NCI-H2227 treated with DMSO at 0.1 percent for 48 hours (cell line): ENCODE measurements at regions not wholly inside any gene's neighbourhood (a gene's known extent, or its start where the extent isn't known, plus 50 kb on each side); places are given as distances from the start of the nearest gene placed in this dataset.
A peak's percentile ranks its signal among the peaks of the same experiment; 100 is the strongest.
"Not testable (repeated sequence)": the region's sequence is repeated elsewhere in the genome, so short reads cannot be mapped to it uniquely, and the experiment has no call there.

ENCODE experiments used
- DNase-seq: peaks from one replicate; lab custom pipeline; 2025; lab: John Stamatoyannopoulos, UW

- DNase-seq = no peak
Measured at GRCh38 chr2:128660836-128661235, 342.2 kb upstream of the HS6ST1 start.

GRCh38 chr2:128661311-128661710, 342.6 kb upstream of the HS6ST1 start:
- DNase-seq = no peak

GRCh38 chr2:128662051-128662471, 343.4 kb upstream of the HS6ST1 start:
- DNase-seq = no peak

- DNase-seq = no peak
Measured at GRCh38 chr2:128663371-128664050, 344.8 kb upstream of the HS6ST1 start.

GRCh38 chr2:128664499-128664971, 345.9 kb upstream of the HS6ST1 start:
- no peak for DNase-seq

- DNase-seq = no peak
Measured at GRCh38 chr2:128665113-128665512, 346.4 kb upstream of the HS6ST1 start.

DNA sequence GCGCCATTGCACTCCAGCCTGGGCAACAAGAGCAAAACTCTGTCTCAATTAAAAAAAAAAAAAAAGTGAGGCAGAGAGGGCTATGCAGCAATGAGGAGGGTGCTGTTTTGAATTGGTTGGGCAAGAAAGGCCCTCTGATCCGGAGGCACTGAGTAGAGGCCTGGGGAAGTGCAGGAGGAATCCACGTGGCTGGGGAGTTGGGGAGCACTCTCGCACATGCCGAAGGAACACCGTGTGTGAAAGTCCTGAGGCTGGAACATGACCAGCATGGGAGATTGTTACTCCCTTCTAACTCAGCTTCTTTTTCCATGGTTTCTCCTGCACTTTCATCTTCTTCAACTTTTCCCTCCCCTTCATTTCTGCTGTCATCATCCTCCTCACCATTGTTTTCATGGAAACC, 347.9 kb upstream of the HS6ST1 start:
- DNase-seq = no peak

DNA sequence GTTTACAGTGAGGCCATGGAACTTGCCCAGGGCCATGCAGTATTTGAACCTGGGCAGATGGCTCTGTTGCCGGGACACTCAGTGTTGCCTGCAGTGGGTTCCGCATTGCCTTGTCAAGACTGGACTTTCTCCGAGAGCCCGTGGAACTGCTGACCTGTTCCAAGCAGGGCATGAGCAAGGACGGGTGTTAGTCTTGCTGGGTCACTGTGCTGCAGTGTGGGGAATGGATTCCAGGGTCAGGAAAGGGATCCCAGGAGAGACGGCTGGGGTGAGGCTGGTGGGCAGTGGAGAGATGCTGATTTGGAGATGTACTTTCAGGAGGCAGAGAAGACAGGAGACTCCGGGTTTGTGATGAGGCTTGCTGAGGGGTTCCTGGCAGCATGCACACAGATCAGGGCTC, 348.7 kb upstream of the HS6ST1 start:
- no peak for DNase-seq

DNA sequence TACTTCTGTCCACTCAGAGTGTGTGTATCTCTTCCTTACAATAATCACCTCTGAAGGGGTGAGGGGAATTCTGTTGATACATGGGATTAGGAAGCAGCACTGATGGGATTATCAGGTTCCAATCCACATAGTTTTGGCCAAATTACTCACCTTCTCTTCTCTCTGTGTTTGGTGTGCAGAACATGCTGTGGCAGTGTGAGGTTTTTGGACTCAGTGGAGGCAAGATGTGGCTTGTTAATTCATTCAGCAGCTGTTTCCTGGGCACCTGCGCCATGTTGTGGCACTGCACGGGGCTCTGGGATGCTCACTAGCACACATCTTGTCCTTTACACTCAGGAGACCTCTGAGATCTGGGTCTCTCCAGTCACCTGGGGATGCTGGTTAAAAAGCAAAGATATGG, 350.3 kb upstream of the HS6ST1 start:
- DNase-seq = no peak

- DNase-seq = no peak
Measured at GRCh38 chr2:128670066-128670465, 351.4 kb upstream of the HS6ST1 start.

- DNase-seq = not testable (repeated sequence)
Measured at GRCh38 chr2:128671981-128672757, 353.5 kb upstream of the HS6ST1 start.

DNA sequence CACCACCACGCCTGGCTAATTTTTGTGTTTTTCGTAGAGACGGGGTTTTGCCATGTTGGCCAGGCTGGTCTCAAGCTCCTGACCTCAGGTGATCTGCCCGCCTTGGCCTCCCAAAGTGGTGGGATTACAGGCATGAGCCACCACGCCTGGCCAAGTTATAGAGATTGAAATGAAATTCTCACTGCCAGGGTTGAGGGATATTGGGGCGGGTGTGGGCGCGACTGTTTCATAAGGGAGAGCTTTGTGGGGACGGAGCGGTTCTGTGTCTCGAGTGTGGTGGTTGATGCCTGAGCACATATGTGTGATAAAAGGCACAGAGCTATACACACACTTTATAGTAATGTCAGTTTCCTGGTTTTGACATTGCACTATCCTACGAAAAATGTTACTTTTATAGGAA, 361.0 kb upstream of the HS6ST1 start:
- DNase-seq = not testable (repeated sequence)

- no peak for DNase-seq
Measured at GRCh38 chr2:128681507-128681906, 362.8 kb upstream of the HS6ST1 start.

DNA sequence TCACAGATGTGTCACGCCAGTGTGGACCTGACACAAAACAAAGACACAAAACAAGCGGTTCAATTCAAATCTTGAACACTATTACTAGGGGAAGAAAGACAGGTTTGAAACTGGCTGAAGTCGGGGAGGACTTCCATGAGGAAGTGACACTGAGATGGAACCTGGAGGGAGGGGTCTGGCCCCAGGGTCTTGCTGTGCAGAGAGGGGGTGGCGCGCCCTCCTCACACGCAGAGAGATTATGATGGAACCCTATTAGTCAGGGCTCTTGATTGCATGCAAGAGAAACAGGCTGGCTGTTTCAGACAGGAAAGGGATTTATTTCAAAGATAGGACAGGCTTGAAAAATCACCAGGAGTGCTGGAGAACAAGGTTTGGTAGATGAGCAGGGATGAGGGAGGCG, 363.6 kb upstream of the HS6ST1 start:
- no peak for DNase-seq

DNA sequence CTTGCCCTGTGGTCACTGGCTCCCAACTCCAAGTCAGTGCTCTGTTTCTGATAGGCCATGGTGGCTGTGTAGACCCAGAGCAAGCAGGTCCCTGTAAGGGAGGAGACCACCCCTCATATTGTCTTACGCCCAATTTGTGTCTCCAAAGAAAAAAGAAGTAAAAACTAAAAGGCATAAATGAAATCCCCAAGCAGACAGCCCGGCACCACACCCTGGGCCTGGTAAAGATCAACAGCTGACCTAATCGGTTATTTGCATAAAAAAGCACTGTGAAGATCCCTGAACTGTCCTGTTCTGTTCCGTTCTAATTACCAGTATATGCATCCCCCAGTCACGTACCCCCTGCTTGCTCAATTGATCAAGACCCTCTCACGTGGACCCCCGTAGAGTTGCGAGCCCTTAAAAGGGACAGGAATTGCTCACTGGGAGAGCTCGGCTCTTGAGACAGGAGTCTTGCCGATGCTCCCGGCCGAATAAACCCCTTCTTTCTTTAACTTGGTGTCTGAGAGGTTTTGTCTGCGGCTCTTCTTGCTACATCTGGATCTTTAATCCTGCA, 364.1 kb upstream of the HS6ST1 start:
- DNase-seq = no peak

DNA sequence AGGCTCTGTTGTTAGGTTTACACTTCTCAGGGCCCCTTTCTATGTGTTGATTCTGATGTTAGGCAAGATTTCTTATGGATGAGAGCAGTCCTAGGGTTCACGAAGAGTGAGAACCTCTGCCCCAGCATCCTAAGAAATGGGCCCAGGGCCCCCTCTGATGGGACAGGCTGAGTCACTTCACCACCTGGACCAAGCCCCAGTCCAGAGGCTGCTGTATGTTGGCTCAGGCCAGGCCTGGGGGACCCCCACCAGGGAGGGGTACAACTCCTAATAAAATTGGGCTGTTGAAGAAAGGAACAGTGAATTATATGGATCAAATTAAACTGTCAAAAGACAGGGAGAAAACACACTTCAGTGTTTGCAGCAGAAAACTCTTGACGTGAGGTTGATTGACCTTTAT, 365.9 kb upstream of the HS6ST1 start:
- no peak for DNase-seq

DNA sequence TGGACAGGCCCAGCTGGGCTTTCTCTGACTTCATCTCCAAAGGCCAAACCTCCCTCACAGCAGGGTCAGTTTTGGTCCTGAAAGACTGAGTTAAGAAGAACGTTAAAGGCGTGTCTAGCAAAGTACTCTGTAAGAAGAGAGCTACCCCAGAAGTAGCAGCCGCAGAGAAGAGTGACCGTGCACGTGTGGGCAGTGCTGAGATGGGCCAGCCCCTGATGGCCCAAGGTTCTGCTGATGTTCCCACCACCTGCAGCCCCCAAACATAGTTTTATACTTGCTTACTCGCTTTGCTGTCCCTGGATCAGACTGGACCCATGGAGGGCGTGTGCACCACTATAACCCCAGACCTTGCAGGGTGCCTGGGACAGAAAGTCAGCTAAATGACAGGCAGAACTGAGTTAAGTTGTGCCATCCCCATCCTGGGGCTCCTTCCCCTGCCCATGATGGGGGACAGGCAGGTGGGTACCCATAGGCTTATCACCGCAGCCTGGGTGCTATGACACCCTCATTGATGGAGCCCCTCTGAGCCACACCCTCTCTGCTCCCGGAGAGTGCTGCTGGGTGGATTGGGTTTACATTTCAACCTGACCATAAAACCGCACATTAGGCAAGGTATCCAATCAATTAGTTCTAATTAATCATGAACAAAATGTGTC, 367.3 kb upstream of the HS6ST1 start:
- DNase-seq = no peak

DNA sequence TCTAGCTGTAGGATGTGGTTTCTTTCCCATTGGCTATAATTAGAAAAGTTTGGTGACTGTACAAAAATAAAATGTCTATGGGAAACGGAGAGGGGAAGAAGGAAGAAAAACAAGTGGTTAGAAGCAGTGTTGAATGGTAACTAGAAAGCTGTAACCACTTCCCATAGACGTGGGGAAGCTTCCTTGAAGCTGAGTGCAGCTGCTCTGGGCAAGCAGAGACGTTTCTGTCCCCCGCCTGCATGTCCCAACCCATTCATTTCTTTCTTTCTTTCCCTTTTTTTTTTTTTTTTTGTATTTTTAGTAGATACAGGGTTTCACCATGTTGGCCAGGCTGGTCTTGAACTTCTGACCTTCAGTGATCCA, 367.8 kb upstream of the HS6ST1 start:
- no peak for DNase-seq

DNA sequence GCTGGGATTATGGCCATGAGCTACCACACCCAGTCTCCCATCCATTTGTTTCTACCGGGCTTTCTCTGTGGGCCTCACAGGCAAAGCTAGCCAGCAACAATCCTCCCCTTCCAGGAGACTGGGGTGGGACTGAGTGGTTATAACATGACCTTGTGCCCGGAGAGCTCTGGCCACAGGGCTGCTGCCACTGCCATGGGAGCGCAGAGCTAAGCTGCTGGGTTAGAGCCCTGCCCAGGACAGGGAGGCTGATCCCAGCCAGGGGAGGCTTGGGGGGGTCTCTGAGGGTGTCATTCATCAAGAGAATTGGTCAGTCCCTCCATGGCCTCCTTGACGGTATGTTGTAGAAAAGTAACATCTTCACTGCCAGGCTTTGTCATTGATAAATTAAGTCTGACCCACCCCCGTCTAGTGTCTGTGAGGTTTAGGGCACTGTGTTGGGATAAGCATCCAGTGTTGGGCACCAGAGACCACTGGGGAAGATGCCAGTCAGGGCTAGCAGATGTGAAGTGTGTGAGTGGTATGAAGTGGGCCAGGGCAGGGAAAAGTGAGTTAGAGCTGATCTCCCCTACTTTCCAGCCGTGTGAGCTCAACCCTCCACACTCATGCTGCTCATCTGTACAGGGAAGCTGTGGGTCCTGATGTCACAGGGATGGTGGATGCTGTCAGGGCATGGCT, 368.4 kb upstream of the HS6ST1 start:
- DNase-seq = no peak

DNA sequence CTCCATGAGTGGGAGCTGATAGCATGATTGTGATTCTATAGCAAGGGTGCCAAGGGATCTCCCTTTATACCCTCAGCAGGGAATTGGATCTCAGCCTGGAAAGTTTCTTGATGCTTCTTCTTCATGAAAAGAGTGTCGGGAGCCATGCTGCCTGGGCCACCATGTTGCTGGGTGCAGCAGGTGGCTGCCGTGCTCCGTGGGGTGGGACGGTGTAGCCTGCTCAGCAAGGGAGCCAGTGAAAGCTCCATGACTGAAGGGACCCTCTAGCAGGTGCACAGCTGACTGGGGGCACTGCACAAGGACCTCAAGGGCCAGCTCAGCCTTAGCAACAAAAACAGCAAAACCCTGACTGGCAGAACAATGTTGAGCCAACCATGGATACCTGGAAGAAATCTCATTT, 368.9 kb upstream of the HS6ST1 start:
- DNase-seq = no peak

- no peak for DNase-seq
Measured at GRCh38 chr2:128689971-128690370, 371.3 kb upstream of the HS6ST1 start.

GRCh38 chr2:128690431-128690830, 371.8 kb upstream of the HS6ST1 start:
- peak; percentile 15 for DNase-seq
